PC-3 (cell line): ENCODE measurements at regions not wholly inside any gene's neighbourhood (a gene's known extent, or its start where the extent isn't known, plus 50 kb on each side); places are given as distances from the start of the nearest gene placed in this dataset.

ENCODE experiments used
- ATAC-seq: fragments of 200-7000 bp; cut with Tn5 transposase; 2 replicates; pipeline ENCODE4 v1.9.1; 2020; ENCODE audit warnings: mild to moderate bottlenecking, moderate library complexity
- BruUV-seq: library from RNA; stranded (reverse); fragments of 400-500 nt; replicated peaks from 2 replicates; lab custom pipeline; 2021; lab: Mats Ljungman, UMichigan
- CTCF ChIA-PET: fragments of 300-600 bp; sonication (Branson Sonifier 250); formaldehyde crosslinking; loops from one replicate; lab custom pipeline; 2022; ENCODE audit warnings: antibody characterized with exemption; lab: Charles Lee
- POLR2A ChIA-PET: fragments of 300-600 bp; sonication (Branson Sonifier 250); formaldehyde crosslinking; loops from one replicate; lab custom pipeline; 2022; ENCODE audit warnings: antibody characterized with exemption; ENCODE audit not compliant: unreplicated experiment; lab: Charles Lee
- DNase-seq: peaks from one replicate; pipeline ENCODE4 v3.0.0-alpha.2; 2015
- H2AFZ ChIP-seq: fragments of 300-600 bp; sonication (generic); 2 replicates; pipeline ENCODE4 v1.6.0; 2016; ENCODE audit warnings: antibody characterized with exemption, low read length
- H3F3A ChIP-seq: fragments of 300-600 bp; sonication (generic); one replicate; pipeline ENCODE4 v1.6.0; 2017; ENCODE audit warnings: antibody characterized with exemption, low read length, control low read depth, mild to moderate bottlenecking; ENCODE audit not compliant: unreplicated experiment
- H3K27ac ChIP-seq: fragments of 300-600 bp; sonication (generic); 2 replicates; pipeline ENCODE4 v1.5.1; 2016; ENCODE audit warnings: mild to moderate bottlenecking, low read length
- H3K27me3 ChIP-seq: fragments of 300-600 bp; sonication (generic); 2 replicates; pipeline ENCODE4 v1.6.1; 2016; ENCODE audit warnings: low read length, mixed read lengths
- H3K36me3 ChIP-seq: fragments of 300-600 bp; sonication (generic); 2 replicates; pipeline ENCODE4 v1.6.1; 2016; ENCODE audit warnings: low read depth, mixed run types, low read length, mixed read lengths
- H3K4me1 ChIP-seq: fragments of 300-600 bp; sonication (generic); 2 replicates; pipeline ENCODE4 v1.5.1; 2016; ENCODE audit warnings: low read length; ENCODE audit not compliant: insufficient read depth
- H3K4me2 ChIP-seq: fragments of 300-600 bp; sonication (generic); 2 replicates; pipeline ENCODE4 v1.6.0; 2016; ENCODE audit warnings: low read length
- H3K4me3 ChIP-seq: fragments of 300-600 bp; sonication (generic); 2 replicates; pipeline ENCODE4 v1.5.1; 2016; ENCODE audit warnings: mild to moderate bottlenecking, low read length, mixed read lengths
- H3K79me2 ChIP-seq: fragments of 300-600 bp; sonication (generic); 2 replicates; pipeline ENCODE4 v1.6.1; 2017; ENCODE audit warnings: low read length, mixed read lengths
- H3K9ac ChIP-seq: fragments of 300-600 bp; sonication (generic); 2 replicates; pipeline ENCODE4 v1.6.0; 2016; ENCODE audit warnings: mild to moderate bottlenecking, low read length
- H3K9me2 ChIP-seq: fragments of 300-600 bp; sonication (generic); replicated peaks from 2 replicates; pipeline ENCODE4 v1.6.1; 2016; ENCODE audit warnings: mixed run types, low read length, mixed read lengths
- H3K9me3 ChIP-seq: fragments of 300-600 bp; sonication (generic); 2 replicates; pipeline ENCODE4 v1.6.1; 2016; ENCODE audit warnings: low read length, mixed read lengths
- H4K20me1 ChIP-seq: fragments of 300-600 bp; sonication (generic); 2 replicates; pipeline ENCODE4 v1.6.1; 2016; ENCODE audit warnings: low read length, mixed read lengths
- EZH2 ChIP-seq: fragments of 300-600 bp; sonication (generic); IDR thresholded peaks from one replicate; pipeline ENCODE4 v1.6.1; 2017; ENCODE audit warnings: antibody characterized with exemption, mild to moderate bottlenecking, low read length; ENCODE audit not compliant: unreplicated experiment
- EZH2phosphoT487 ChIP-seq: fragments of 300-600 bp; sonication (generic); IDR thresholded peaks from 2 replicates; pipeline ENCODE4 v1.6.1; 2018; ENCODE audit warnings: mild to moderate bottlenecking, antibody characterized with exemption, low read length, borderline replicate concordance
- intact Hi-C: fragments of 100-400 bp; cut with micrococcal nuclease; formaldehyde crosslinking; loops from 2 replicates; pipeline ENCODE4 v1.9.0; 2023
- TF ChIP-seq, protein P1 (sequence below): fragments of 300-600 bp; sonication (generic); conservative IDR thresholded peaks from 2 replicates; pipeline ENCODE4 v1.5.1; 2017; ENCODE audit warnings: antibody characterized with exemption, low read depth, mild to moderate bottlenecking, low read length

DNA sequence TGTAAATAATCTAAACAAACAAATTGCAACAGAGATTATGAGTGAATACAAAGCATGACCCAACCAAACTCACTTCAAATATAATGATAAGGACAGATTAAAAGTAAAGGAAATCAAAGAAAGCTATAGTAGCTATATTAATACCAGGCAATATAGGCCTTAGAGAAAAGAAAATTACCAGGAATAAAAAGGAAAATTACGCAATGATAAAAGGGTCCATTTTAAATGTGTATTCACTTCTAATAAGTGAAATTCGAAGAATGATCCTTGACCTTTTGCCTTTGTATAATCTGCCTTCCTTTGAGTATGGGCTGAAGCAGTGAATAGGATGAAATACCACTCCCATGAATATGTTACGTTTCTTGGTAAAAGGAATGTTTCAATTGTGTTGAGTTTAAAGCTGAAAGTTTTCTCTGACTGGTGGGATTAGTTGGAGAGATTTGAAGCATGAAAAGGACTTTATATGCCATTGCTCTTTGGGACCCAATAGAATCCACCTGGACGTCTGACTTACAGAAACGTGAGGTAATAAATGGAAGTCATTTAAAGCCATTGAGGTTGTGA, 91.9 kb upstream of the HMGCLL1 start:
- POLR2A ChIA-PET = no interaction called here
- BruUV-seq = no TSS peak
- H3F3A ChIP-seq = no peaks in the 10 kb centered on the region
- no peak overlapping the region for H3K9ac ChIP-seq
- TF ChIP-seq, protein P1, sequence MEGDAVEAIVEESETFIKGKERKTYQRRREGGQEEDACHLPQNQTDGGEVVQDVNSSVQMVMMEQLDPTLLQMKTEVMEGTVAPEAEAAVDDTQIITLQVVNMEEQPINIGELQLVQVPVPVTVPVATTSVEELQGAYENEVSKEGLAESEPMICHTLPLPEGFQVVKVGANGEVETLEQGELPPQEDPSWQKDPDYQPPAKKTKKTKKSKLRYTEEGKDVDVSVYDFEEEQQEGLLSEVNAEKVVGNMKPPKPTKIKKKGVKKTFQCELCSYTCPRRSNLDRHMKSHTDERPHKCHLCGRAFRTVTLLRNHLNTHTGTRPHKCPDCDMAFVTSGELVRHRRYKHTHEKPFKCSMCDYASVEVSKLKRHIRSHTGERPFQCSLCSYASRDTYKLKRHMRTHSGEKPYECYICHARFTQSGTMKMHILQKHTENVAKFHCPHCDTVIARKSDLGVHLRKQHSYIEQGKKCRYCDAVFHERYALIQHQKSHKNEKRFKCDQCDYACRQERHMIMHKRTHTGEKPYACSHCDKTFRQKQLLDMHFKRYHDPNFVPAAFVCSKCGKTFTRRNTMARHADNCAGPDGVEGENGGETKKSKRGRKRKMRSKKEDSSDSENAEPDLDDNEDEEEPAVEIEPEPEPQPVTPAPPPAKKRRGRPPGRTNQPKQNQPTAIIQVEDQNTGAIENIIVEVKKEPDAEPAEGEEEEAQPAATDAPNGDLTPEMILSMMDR = no peak
- TF ChIP-seq EZH2 = no peak
- TF ChIP-seq EZH2phosphoT487 = no peak
- ATAC-seq (no peak), DNase-seq (no peak)
- no peak overlapping the region for H3K4me3 ChIP-seq
- no peaks in the 10 kb centered on the region for H3K36me3 ChIP-seq
- H3K9me2 ChIP-seq = no peaks in the 10 kb centered on the region
- H3K9me3 ChIP-seq = no peaks in the 10 kb centered on the region
- intact Hi-C loops = no loop called here
- no peak overlapping the region for H3K4me2 ChIP-seq
- peaks cover 8% of the 10 kb centered on the region for H3K4me1 ChIP-seq
- H3K27me3 ChIP-seq = no peaks in the 10 kb centered on the region
- H3K27ac ChIP-seq = no peak overlapping the region
- H4K20me1 ChIP-seq = no peaks in the 10 kb centered on the region
- H3K79me2 ChIP-seq = no peaks in the 10 kb centered on the region
- CTCF ChIA-PET = no interaction called here
- H2AFZ ChIP-seq = no peak overlapping the region

DNA sequence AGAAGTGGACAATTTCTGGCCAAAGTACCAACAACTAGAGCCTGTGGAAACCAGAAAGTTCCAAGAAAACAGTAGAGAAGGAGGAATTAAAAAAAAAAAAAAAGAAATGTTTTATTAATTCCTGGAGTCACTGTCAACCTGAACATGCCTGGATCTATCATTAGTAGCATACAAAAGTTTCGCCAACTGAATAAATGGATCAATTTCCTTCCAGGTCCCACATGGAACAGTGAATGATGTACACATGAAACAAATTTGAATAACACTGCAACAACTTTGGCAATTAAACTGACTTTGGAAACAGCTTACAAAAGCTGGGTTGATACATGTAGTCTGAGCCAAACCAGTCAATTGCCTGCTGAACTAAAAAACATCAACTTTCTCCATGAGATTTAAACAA, 90.0 kb upstream of the HMGCLL1 start:
- TF ChIP-seq, protein P1 = no peak
- TF ChIP-seq EZH2 (no peak), EZH2phosphoT487 (no peak)
- Histone ChIP-seq H3K9me3 (no peaks in the 10 kb centered on the region), H4K20me1 (no peaks in the 10 kb centered on the region), H3K9ac (no peak overlapping the region), H3K4me1 (peaks cover 18% of the 10 kb centered on the region), H3K27ac (no peak overlapping the region), H2AFZ (no peak overlapping the region), H3F3A (no peaks in the 10 kb centered on the region), H3K79me2 (no peaks in the 10 kb centered on the region), H3K36me3 (no peaks in the 10 kb centered on the region), H3K9me2 (no peaks in the 10 kb centered on the region), H3K4me3 (no peak overlapping the region), H3K27me3 (no peaks in the 10 kb centered on the region), H3K4me2 (no peak overlapping the region)
- POLR2A ChIA-PET = no interaction called here
- DNase-seq = no peak
- intact Hi-C loops = no loop called here
- no peak for ATAC-seq
- CTCF ChIA-PET = no interaction called here
- BruUV-seq = no TSS peak

DNA sequence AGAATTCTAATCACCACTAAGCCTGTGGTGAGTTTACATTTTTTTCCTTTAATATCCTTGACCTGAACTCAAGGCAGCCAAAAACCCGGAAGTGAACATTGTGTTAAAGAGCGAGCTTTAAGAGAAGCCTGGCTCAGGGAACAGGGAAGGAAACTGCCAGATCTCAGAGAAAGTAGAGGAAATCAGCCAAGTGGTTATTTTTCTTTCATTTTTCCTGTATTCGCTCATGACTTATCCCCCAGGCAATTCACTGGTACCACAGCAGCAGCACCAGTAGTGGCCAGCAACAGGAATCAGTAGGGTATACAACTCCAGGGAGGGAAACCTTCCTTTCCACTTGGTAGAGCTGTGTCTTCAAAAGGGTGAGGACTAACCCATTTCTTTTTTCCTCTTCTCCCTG, 89.6 kb upstream of the HMGCLL1 start:
- H3F3A ChIP-seq = no peaks in the 10 kb centered on the region
- H3K27me3 ChIP-seq = no peaks in the 10 kb centered on the region
- H3K79me2 ChIP-seq = no peaks in the 10 kb centered on the region
- intact Hi-C loops = no loop called here
- no peak overlapping the region for H3K4me2 ChIP-seq
- H3K4me3 ChIP-seq = no peak overlapping the region
- H3K4me1 ChIP-seq = peaks cover 15% of the 10 kb centered on the region
- DNase-seq = no peak
- no peak for ATAC-seq
- H3K9me3 ChIP-seq = no peaks in the 10 kb centered on the region
- no peaks in the 10 kb centered on the region for H4K20me1 ChIP-seq
- H3K27ac ChIP-seq = no peak overlapping the region
- ChIA-PET CTCF (no interaction called here), POLR2A (no interaction called here)
- BruUV-seq = no TSS peak
- H3K36me3 ChIP-seq = no peaks in the 10 kb centered on the region
- H2AFZ ChIP-seq = no peak overlapping the region
- no peak overlapping the region for H3K9ac ChIP-seq
- no peaks in the 10 kb centered on the region for H3K9me2 ChIP-seq
- TF ChIP-seq EZH2 (no peak), EZH2phosphoT487 (no peak)
- TF ChIP-seq, protein P1 = no peak
